ENCODE measurements at regions not wholly inside any gene's neighbourhood (a gene's known extent, or its start where the extent isn't known, plus 50 kb on each side); places are given as distances from the start of the nearest gene placed in this dataset.
"Not testable (repeated sequence)": the region's sequence is repeated elsewhere in the genome, so short reads cannot be mapped to it uniquely, and the experiment has no call there.

DNA sequence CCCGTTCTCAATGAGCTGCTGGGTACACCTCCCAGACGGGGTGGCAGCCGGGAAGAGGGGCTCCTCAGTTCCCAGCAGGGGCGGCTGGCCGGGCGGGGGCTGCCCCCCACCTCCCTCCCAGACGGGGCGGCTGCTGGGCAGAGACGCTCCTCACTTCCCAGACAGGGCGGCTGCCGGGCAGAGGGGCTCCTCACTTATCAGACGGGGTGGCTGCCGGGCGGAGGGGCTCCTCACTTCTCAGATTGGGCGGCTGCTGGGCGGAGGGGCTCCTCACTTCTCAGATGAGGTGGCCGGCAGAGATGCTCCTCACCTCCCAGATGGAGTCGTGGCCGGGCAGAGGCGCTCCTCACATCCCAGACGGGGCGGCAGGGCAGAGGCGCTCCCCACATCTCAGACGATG lies 559.0 kb downstream of the CD109 start:
- TF ChIP-seq, protein P1, sequence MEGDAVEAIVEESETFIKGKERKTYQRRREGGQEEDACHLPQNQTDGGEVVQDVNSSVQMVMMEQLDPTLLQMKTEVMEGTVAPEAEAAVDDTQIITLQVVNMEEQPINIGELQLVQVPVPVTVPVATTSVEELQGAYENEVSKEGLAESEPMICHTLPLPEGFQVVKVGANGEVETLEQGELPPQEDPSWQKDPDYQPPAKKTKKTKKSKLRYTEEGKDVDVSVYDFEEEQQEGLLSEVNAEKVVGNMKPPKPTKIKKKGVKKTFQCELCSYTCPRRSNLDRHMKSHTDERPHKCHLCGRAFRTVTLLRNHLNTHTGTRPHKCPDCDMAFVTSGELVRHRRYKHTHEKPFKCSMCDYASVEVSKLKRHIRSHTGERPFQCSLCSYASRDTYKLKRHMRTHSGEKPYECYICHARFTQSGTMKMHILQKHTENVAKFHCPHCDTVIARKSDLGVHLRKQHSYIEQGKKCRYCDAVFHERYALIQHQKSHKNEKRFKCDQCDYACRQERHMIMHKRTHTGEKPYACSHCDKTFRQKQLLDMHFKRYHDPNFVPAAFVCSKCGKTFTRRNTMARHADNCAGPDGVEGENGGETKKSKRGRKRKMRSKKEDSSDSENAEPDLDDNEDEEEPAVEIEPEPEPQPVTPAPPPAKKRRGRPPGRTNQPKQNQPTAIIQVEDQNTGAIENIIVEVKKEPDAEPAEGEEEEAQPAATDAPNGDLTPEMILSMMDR (IDR thresholded peaks at IDR 0.05), result not testable (repeated sequence)
- not testable (repeated sequence) for TF ChIP-seq POLR2A (IDR thresholded peaks at IDR 0.05)
